Calu3 (cell line): ENCODE measurements at regions not wholly inside any gene's neighbourhood (a gene's known extent, or its start where the extent isn't known, plus 50 kb on each side); places are given as distances from the start of the nearest gene placed in this dataset.

Experiments
- BruUV-seq: library from RNA; stranded (reverse); fragments of 400-500 nt; replicated peaks from 2 replicates; lab custom pipeline; 2021; lab: Mats Ljungman, UMichigan
- CTCF ChIA-PET: fragments of 300-600 bp; sonication (Branson Sonifier 250); formaldehyde crosslinking; loops from one replicate; lab custom pipeline; 2022; ENCODE audit warnings: antibody characterized with exemption; lab: Charles Lee
- DNase-seq: peaks from one replicate; pipeline ENCODE4 v3.0.0; 2022
- H3K27ac Mint-ChIP-seq: one replicate; pipeline ENCODE4 v1.8.0; 2022; ENCODE audit warnings: mixed read lengths; ENCODE audit not compliant: unreplicated experiment
- H3K27me3 Mint-ChIP-seq: one replicate; pipeline ENCODE4 v1.8.0; 2022; ENCODE audit warnings: mixed read lengths; ENCODE audit not compliant: unreplicated experiment
- H3K36me3 Mint-ChIP-seq: one replicate; pipeline ENCODE4 v1.8.0; 2022; ENCODE audit warnings: mild to moderate bottlenecking, moderate library complexity, mixed read lengths; ENCODE audit not compliant: insufficient read depth, unreplicated experiment
- H3K4me1 Mint-ChIP-seq: one replicate; pipeline ENCODE4 v1.8.0; 2022; ENCODE audit warnings: mild to moderate bottlenecking, low read depth, mixed read lengths; ENCODE audit not compliant: unreplicated experiment
- H3K4me3 Mint-ChIP-seq: one replicate; pipeline ENCODE4 v1.8.0; 2022; ENCODE audit warnings: mild to moderate bottlenecking, low read depth, moderate library complexity, mixed read lengths; ENCODE audit not compliant: unreplicated experiment
- H3K9me3 Mint-ChIP-seq: one replicate; pipeline ENCODE4 v1.8.0; 2022; ENCODE audit warnings: low read depth, mixed read lengths; ENCODE audit not compliant: unreplicated experiment
- intact Hi-C: fragments of 100-400 bp; cut with micrococcal nuclease; formaldehyde crosslinking; loops from one replicate; pipeline ENCODE4 v1.10.0; 2022; ENCODE audit not compliant: unreplicated experiment
- TF ChIP-seq, protein P1 (sequence below): fragments of 200-600 bp; IDR thresholded peaks from one replicate; pipeline ENCODE4 v1.8.0; 2022; ENCODE audit warnings: antibody characterized with exemption; ENCODE audit not compliant: unreplicated experiment

DNA sequence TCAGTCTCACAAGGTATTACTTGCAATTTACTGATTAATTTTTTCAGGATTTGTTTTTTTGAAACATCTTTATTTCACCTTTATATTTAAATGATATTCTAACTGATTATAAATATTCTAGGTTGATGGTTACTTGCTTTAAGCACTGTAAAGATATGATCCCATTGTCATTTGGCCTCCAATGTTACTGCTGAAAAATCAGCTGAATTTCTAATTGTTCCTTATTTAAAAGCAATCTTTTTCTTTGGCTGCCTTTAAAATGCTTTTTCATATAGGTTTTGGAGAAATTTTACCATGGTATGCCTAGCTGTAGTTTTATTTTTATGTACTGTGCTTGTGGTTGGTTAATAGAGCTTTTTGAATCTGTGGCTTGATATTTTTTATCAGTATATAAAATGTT lies 275.6 kb upstream of the PPFIA2 start:
- no peak overlapping the region for H3K27ac Mint-ChIP-seq
- H3K27me3 Mint-ChIP-seq = no peaks in the 10 kb centered on the region
- H3K4me3 Mint-ChIP-seq = no peak overlapping the region
- H3K4me1 Mint-ChIP-seq = no peaks in the 10 kb centered on the region
- intact Hi-C loops = no loop called here
- no peaks in the 10 kb centered on the region for H3K36me3 Mint-ChIP-seq
- TF ChIP-seq, protein P1, sequence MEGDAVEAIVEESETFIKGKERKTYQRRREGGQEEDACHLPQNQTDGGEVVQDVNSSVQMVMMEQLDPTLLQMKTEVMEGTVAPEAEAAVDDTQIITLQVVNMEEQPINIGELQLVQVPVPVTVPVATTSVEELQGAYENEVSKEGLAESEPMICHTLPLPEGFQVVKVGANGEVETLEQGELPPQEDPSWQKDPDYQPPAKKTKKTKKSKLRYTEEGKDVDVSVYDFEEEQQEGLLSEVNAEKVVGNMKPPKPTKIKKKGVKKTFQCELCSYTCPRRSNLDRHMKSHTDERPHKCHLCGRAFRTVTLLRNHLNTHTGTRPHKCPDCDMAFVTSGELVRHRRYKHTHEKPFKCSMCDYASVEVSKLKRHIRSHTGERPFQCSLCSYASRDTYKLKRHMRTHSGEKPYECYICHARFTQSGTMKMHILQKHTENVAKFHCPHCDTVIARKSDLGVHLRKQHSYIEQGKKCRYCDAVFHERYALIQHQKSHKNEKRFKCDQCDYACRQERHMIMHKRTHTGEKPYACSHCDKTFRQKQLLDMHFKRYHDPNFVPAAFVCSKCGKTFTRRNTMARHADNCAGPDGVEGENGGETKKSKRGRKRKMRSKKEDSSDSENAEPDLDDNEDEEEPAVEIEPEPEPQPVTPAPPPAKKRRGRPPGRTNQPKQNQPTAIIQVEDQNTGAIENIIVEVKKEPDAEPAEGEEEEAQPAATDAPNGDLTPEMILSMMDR = no peak
- DNase-seq = no peak
- peaks cover 21% of the 10 kb centered on the region for H3K9me3 Mint-ChIP-seq
- no TSS peak for BruUV-seq
- CTCF ChIA-PET = no interaction called here

DNA sequence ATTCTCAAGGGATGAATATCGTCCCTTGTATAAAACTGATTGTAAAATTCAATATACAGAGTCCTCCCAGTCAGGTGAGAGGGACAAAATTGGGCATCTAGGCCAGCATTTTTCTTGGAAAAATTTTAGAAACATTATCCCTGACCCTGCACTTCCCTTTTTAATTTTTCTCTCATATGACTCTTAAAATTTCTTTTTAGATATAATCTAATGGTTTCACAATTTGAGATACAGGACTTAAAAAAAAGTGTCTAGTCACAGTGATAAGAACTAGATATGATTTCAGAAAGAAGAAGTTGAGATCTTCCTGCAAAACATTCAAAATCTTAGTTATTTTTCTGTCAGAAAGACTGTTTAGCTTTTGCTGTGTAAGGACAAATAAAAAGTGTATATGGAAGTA lies 270.8 kb upstream of the PPFIA2 start:
- no peaks in the 10 kb centered on the region for H3K27me3 Mint-ChIP-seq
- H3K4me3 Mint-ChIP-seq = no peak overlapping the region
- intact Hi-C loops = no loop called here
- no peaks in the 10 kb centered on the region for H3K36me3 Mint-ChIP-seq
- H3K27ac Mint-ChIP-seq = no peak overlapping the region
- peaks cover 11% of the 10 kb centered on the region for H3K9me3 Mint-ChIP-seq
- CTCF ChIA-PET = no interaction called here
- TF ChIP-seq, protein P1 = no peak
- no TSS peak for BruUV-seq
- no peak for DNase-seq
- no peaks in the 10 kb centered on the region for H3K4me1 Mint-ChIP-seq

DNA sequence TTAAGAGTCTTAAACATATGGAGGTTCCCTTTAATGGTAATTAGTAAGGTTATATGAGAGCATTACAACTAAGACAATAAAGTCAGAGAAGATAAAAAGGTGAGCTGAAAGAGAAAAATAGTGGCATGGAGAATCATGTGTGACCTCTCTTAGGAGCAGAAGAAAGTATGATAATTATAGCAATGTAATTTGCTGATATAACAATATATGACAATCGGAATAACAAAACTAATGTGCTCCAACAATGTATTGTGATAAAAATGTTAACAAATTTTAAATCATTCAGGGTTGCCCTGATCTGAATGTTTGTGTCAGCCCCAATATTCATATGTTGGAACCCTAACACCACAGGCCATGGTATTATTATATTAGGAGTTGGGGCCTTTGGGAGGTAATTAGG lies 269.6 kb upstream of the PPFIA2 start:
- CTCF ChIA-PET = no interaction called here

DNA sequence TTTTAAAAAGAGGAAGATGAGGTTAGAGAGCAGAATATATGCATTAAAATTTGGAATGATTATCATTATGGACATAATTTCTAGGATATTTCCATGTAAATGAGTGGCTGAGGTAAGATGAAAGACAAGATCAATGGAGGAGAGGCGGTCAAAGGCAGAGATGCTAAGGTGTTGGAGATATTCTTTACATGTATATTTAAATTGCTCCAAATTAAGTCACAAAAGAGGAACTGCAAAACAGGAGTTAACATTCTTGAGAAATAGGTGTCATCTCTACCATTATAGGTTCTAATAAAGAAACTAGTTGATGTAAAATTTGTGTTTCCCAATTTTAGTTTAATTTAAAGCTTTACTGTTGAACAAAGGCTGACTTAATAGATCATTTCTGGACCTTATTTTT lies 268.5 kb upstream of the PPFIA2 start:
- intact Hi-C loops = no loop called here
- H3K4me3 Mint-ChIP-seq = no peak overlapping the region
- BruUV-seq = no TSS peak
- no peak for DNase-seq
- H3K27me3 Mint-ChIP-seq = no peaks in the 10 kb centered on the region
- no peak overlapping the region for H3K27ac Mint-ChIP-seq
- TF ChIP-seq, protein P1 = no peak
- CTCF ChIA-PET = no interaction called here
- peaks cover 2% of the 10 kb centered on the region for H3K9me3 Mint-ChIP-seq
- no peaks in the 10 kb centered on the region for H3K4me1 Mint-ChIP-seq
- no peaks in the 10 kb centered on the region for H3K36me3 Mint-ChIP-seq

More for the DNA sequence above, 269.6 kb upstream of the PPFIA2 start:
- TF ChIP-seq, protein P1 = no peak
- no TSS peak for BruUV-seq
- Mint-ChIP-seq H3K27ac (peak overlapping the region; percentile 46), H3K27me3 (no peaks in the 10 kb centered on the region), H3K9me3 (peaks cover 7% of the 10 kb centered on the region), H3K4me3 (no peak overlapping the region), H3K4me1 (no peaks in the 10 kb centered on the region), H3K36me3 (no peaks in the 10 kb centered on the region)
- intact Hi-C loops = no loop called here
- no peak for DNase-seq
